Activated T-cell treated with anti-CD3 and anti-CD28 coated beads, Interleukin-2, amount 50 U/mL, for 72 hours (primary cell): ENCODE measurements at regions not wholly inside any gene's neighbourhood (a gene's known extent, or its start where the extent isn't known, plus 50 kb on each side); places are given as distances from the start of the nearest gene placed in this dataset.
"Not testable (repeated sequence)": the region's sequence is repeated elsewhere in the genome, so short reads cannot be mapped to it uniquely, and the experiment has no call there.

ENCODE experiments used
- ATAC-seq, 2 donors: fragments of 150-1000 bp; cut with Tn5 transposase; replicated peaks in 1 of 2; 2 replicates each; pipeline ENCODE4 v1.10.0; 2021; ENCODE audit warnings: moderate library complexity in 2 of 2, mild to moderate bottlenecking in 1 of 2
- DNase-seq, 2 donors: peaks; one replicate each; pipeline ENCODE4 v3.0.0; 2021 to 2022; ENCODE audit warnings: mixed read lengths in 1 of 2
- H3K27ac Mint-ChIP-seq: one replicate; pipeline ENCODE4 v1.8.0; 2022; ENCODE audit warnings: mild to moderate bottlenecking, moderate library complexity, mixed read lengths
- H3K27me3 Mint-ChIP-seq: one replicate; pipeline ENCODE4 v1.8.0; 2022; ENCODE audit warnings: low read depth, mixed read lengths
- H3K36me3 Mint-ChIP-seq, 2 donors: one replicate each; pipeline ENCODE4 v1.8.0; 2022; ENCODE audit warnings: mixed read lengths in 2 of 2, mild to moderate bottlenecking in 1 of 2; ENCODE audit not compliant: insufficient read depth in 2 of 2
- H3K4me1 Mint-ChIP-seq: one replicate; pipeline ENCODE4 v1.8.0; 2022; ENCODE audit warnings: low read depth, mixed read lengths
- H3K4me3 Mint-ChIP-seq, 2 donors: one replicate each; pipeline ENCODE4 v1.8.0; 2022; ENCODE audit warnings: mild to moderate bottlenecking in 2 of 2, mixed read lengths in 2 of 2, moderate library complexity in 2 of 2
- H3K9me3 Mint-ChIP-seq, 2 donors: one replicate each; pipeline ENCODE4 v1.8.0; 2022; ENCODE audit warnings: mixed read lengths in 2 of 2

DNA sequence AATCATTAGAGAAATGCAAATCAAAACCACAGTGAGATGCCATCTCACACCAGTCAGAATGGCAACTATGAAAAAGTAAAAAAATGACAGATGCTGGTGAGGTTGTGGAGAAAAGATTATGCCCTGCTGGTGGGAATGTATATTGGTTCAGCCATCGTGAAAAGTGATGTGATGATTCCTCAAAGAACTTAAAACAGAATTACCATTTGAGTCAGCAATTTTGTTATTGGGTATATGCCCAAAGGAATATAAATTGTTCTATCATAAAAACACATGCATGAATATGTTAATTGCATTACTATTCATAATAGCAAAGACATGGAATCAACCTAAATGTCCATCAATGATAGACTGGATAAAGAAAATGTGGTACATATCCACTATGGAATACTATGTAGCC, 115.1 kb upstream of the OR4E1 start:
- not testable (repeated sequence) for H3K4me1 Mint-ChIP-seq, H3K9me3 Mint-ChIP-seq, H3K4me3 Mint-ChIP-seq, H3K27ac Mint-ChIP-seq, H3K36me3 Mint-ChIP-seq, DNase-seq, ATAC-seq
- H3K27me3 Mint-ChIP-seq = peaks cover 19% of the 10 kb centered on the region

DNA sequence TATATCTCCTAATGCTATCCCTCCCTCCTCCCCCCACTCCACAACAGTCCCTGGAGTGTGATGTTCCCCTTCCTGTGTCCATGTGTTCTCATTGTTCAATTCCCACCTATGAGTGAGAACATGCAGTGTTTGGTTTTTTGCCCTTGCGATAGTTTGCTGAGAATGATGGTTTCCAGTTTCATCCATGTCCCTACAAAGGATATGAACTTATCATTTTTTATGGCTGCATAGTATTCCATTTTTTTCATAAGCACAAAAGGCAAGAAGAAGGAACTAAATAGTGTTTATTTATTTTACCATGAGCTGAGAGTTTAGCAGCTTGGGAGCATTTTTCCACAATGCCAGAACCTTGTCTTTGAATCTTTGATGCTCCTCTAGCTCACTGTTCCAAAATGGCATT, 113.6 kb upstream of the OR4E1 start:
- not testable (repeated sequence) for H3K4me1 Mint-ChIP-seq, DNase-seq, H3K4me3 Mint-ChIP-seq, H3K36me3 Mint-ChIP-seq, H3K9me3 Mint-ChIP-seq, H3K27ac Mint-ChIP-seq, ATAC-seq
- H3K27me3 Mint-ChIP-seq = peaks cover 26% of the 10 kb centered on the region

DNA sequence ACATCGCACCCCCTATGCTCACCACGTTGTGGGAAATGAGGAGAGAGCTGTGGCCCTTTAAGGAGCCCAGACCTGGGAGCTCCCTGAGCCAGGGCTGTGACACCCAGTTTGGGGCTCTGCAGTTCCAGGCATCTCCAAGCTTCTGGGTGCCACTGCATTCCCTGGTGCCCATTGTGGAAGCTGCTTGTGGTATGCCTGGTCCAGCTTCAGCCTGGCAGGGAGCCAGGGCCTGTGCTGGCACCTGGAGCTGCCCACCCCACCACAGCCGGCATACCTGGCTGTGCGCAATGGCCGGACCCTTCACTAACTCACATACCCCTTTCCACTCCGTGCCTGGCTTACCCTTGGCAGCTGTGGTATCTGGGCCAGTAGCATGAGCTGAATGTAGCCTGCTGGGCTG, 107.9 kb upstream of the OR4E1 start:
- H3K9me3 Mint-ChIP-seq = no peaks in the 10 kb centered on the region
- H3K4me1 Mint-ChIP-seq = no peaks in the 10 kb centered on the region
- H3K27me3 Mint-ChIP-seq = peaks cover 29% of the 10 kb centered on the region
- DNase-seq (no peak), ATAC-seq (no peak)
- H3K4me3 Mint-ChIP-seq = no peak overlapping the region
- H3K36me3 Mint-ChIP-seq = no peaks in the 10 kb centered on the region
- no peak overlapping the region for H3K27ac Mint-ChIP-seq

DNA sequence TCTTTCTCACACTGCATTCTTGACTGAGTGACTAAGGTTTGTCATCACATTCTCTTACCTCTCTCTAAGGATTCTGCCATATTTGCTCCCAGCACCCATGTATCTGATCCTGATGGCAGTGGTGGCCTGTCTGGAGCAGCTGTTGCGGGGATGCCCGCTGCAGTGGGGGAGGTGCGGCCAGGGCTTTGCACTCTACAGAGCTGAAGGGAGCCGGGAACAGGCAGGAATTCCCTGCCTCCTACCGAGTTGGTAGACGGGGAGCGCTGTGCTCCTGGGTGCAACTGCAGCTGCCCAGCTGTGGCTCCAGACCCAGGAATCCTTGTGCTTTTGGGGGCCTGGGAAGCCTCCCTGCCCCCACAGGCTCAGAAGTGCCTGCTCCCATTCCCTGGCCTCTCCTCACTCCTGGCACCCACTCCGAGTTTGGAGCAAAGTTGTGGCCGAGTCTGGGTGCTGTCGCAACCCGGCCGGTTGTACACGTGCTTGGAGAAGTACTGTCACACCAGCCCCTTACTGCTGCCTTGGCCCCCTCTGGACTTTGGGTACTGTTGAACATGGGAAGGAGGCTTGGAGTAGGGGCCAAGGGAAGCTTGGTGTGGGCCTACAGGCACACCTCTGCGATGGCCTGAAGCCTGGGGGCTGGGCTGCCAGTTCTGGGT, 106.9 kb upstream of the OR4E1 start:
- Mint-ChIP-seq H3K27ac (no peak overlapping the region), H3K36me3 (no peaks in the 10 kb centered on the region), H3K4me1 (no peaks in the 10 kb centered on the region), H3K27me3 (peaks cover 30% of the 10 kb centered on the region), H3K4me3 (no peak overlapping the region), H3K9me3 (no peaks in the 10 kb centered on the region)
- DNase-seq = no peak
- no peak for ATAC-seq

DNA sequence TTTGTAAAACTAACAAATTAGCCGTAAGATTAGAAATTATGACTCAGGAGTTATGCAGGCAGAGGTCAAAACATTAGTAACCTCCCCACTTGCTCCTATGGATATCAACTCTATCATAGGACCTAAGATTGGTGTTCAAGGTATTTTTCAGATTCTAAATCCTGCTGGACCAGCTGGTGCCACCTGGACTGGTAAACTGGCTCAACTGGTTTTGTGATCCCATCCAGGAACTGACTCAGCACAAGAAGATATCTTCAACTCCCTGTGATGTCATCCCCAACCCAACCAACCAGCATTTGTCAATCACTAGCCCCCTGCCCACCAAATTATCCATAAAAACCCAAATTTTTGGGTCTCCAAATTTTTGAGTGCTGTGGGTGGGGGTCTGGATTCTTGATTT, 98.1 kb upstream of the OR4E1 start:
- H3K36me3 Mint-ChIP-seq = no peaks in the 10 kb centered on the region
- DNase-seq (no peak), ATAC-seq (no peak)
- no peak overlapping the region for H3K27ac Mint-ChIP-seq
- H3K9me3 Mint-ChIP-seq = no peaks in the 10 kb centered on the region
- no peaks in the 10 kb centered on the region for H3K4me1 Mint-ChIP-seq
- H3K4me3 Mint-ChIP-seq = no peak overlapping the region
- peaks cover 12% of the 10 kb centered on the region for H3K27me3 Mint-ChIP-seq

DNA sequence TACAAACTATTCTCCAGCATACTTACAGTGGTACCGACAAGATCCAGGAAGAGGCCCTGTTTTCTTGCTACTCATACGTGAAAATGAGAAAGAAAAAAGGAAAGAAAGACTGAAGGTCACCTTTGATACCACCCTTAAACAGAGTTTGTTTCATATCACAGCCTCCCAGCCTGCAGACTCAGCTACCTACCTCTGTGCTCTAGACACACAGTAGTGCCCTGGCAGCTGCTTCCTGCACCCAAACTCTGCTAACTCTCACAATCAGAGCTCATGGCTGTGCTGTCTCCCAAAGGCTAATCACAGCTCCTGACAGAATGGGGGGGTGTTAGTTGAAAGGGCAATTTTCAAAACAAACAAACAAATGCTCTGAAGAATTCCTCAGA, 95.2 kb upstream of the OR4E1 start:
- Mint-ChIP-seq H3K27ac (no peak overlapping the region), H3K4me1 (no peaks in the 10 kb centered on the region)

DNA sequence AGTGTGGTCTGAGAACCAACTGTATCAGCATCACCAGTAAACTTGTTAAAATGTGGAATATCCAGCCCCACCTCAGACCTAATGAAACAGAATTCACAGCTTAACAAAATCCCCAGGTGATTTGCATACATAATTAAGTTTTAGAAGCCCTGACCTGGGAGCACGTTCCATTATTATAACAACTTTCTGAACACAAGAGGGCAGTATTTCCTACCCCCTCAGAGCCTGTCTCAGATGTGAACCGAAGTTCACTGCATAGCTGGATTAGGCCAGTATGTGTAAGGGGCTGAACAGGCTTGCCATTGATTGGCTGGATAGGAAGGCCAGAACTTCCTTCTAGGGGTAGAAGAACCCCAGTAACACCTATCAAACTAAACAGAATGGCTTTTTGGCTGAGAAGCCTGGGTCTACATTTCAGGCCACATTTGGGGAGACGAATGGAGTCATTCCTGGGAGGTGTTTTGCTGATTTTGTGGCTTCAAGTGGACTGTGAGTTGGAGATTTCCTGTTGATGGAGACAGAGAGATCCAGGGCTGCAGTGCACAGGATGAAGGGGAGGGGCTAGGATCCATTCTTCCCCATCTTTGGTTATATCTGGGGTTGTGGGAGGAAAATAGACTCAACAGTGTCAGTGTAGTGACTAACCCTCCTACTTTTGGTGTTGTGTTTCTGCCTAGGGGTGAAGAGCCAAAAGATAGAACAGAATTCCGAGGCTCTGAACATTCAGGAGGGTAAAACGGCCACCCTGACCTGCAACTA, 94.7 kb upstream of the OR4E1 start:
- DNase-seq (peak; percentile 19 to 33), ATAC-seq (peak; percentile 91 to 92)
- Mint-ChIP-seq H3K27ac (peak overlapping the region; percentile 62), H3K36me3 (no peaks in the 10 kb centered on the region), H3K4me3 (peak overlapping the region; percentile 61 to 70), H3K4me1 (no peaks in the 10 kb centered on the region), H3K27me3 (peaks cover 6% of the 10 kb centered on the region), H3K9me3 (peaks cover 0 to 3% of the 10 kb centered on the region in 2 donors)

More for the DNA sequence above, 95.2 kb upstream of the OR4E1 start:
- Mint-ChIP-seq H3K36me3 (no peaks in the 10 kb centered on the region), H3K27me3 (peaks cover 7% of the 10 kb centered on the region), H3K9me3 (peaks cover 0 to 2% of the 10 kb centered on the region in 2 donors), H3K4me3 (peak overlapping the region; percentile 61 to 70)
- peak; percentile 11 to 39 for ATAC-seq
- no peak for DNase-seq

DNA sequence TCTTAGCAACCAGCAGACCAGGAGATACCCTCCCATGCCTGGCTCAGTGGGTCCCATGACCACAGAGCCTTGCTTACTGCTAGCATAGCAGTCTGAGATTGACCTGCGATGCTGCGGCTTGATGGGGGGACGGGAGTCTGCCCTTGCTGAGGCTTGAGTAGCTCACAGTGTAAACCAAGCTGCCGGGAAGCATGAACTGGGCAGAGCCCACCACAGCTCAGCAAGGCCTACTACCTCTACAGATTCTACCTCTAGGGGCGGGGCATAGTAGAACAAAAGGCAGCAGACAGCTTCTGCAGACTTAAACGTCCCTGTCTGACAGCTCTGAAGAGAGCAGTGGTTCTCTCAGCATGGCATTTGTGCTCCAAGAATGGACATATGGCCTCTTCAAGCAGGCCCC, 86.7 kb upstream of the OR4E1 start:
- DNase-seq, H3K27ac Mint-ChIP-seq, ATAC-seq, H3K9me3 Mint-ChIP-seq, H3K36me3 Mint-ChIP-seq, H3K4me3 Mint-ChIP-seq, H3K4me1 Mint-ChIP-seq: not testable (repeated sequence)
- peaks cover 30% of the 10 kb centered on the region for H3K27me3 Mint-ChIP-seq

DNA sequence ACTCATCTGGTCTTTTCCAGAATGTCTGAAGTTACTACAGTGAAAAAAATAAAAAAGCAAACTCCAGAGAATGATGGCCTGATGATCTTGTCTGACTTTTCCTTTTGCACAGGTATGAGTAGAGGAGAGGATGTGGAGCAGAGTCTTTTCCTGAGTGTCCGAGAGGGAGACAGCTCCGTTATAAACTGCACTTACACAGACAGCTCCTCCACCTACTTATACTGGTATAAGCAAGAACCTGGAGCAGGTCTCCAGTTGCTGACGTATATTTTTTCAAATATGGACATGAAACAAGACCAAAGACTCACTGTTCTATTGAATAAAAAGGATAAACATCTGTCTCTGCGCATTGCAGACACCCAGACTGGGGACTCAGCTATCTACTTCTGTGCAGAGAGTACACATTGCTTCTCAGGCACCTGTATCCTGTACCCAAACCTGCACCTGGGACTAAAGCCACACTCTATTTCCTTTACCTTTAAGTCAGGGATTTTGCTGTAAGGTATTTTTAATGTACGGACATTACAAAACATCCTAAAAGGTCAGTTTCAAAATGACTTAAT, 75.8 kb upstream of the OR4E1 start:
- ATAC-seq = peak; percentile 38 to 51
- no peaks in the 10 kb centered on the region for H3K4me1 Mint-ChIP-seq

DNA sequence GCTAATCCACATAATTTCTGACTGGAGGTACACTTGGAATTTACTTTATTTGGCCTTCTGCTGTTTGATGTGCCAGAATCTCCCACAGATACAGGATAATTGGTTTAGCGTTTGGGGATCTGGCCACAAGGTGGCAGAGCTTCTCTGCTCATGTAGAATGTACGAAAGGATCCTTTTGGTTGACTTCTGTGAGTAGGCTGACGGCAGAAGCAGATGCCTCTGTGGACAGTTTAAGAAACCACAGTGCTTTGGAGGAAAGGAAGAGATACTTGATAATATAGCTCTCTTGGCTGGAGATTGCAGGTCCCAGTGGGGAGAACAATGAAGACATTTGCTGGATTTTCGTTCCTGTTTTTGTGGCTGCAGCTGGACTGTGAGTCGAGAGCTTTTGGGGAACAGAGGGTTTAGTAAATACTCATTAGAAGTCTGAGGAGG, 75.3 kb upstream of the OR4E1 start:
- no peaks in the 10 kb centered on the region for H3K4me1 Mint-ChIP-seq
- H3K36me3 Mint-ChIP-seq = no peaks in the 10 kb centered on the region
- no peak overlapping the region for H3K27ac Mint-ChIP-seq
- peak overlapping the region; percentile 51 to 73 for H3K4me3 Mint-ChIP-seq
- no peaks in the 10 kb centered on the region for H3K9me3 Mint-ChIP-seq
- DNase-seq (peak; percentile 52 to 54), ATAC-seq (peak; percentile 92)
- no peaks in the 10 kb centered on the region for H3K27me3 Mint-ChIP-seq

More for the DNA sequence above, 75.8 kb upstream of the OR4E1 start:
- Mint-ChIP-seq H3K36me3 (no peaks in the 10 kb centered on the region), H3K27ac (no peak overlapping the region), H3K27me3 (no peaks in the 10 kb centered on the region), H3K9me3 (no peaks in the 10 kb centered on the region), H3K4me3 (peak overlapping the region; percentile 51 to 73)
- DNase-seq = no peak

DNA sequence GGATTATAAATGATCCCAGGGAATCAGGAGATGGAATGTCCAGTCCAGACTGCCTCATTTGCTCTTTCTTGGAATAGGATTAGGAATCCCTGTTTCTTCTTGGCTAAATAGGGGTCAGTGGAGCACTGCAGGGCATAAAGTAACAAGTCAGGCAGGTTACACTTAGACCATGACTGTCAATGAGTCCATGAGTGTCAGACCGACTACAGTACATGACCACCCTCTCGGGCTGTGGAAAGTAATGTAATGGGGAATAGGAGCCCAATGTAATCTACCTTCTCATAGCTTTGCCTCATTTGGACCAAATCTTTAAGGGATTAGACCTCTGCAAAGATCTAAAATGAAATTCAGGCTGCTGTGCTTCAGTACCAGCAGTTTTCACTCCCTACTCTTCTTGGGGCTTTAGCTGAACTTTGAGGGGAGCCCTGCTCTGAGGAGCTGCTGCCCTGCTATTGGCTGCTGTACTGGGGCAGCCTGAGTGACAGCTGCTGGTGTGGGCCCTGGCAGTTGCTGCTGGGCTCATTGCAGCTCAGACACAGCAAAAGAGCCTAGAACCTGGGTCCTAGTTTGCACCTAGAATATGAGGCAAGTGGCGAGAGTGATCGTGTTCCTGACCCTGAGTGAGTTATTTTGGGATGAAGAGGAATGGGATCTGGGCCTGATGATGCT, 62.2 kb upstream of the OR4E1 start:
- Mint-ChIP-seq H3K4me1 (peaks cover 12% of the 10 kb centered on the region), H3K4me3 (peak overlapping the region; percentile 62 to 74), H3K9me3 (no peaks in the 10 kb centered on the region), H3K36me3 (no peaks in the 10 kb centered on the region), H3K27ac (no peak overlapping the region), H3K27me3 (peaks cover 35% of the 10 kb centered on the region)
- ATAC-seq = peak; percentile 78 to 80
- DNase-seq = peak in 1 of 2 donors; percentile 15

DNA sequence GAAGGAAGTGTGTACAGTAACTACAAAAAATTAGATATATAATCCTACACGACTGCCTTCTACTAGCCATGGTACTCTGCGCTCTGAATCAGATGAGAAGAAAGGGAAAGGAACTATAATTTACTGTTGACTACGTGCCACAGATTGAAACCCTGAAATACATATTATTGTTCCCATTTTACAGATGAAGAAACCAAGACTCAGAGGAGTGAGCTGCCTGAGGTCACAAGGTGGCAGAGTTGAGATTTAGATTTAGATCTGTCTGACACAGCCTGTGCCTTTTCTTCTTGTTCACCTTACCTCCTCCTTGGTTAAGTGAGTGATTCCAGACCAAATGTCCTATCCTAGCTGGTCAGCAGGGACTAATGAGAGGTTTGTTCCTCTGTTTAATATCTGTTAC, 61.6 kb upstream of the OR4E1 start:
- Mint-ChIP-seq H3K27me3 (peaks cover 31% of the 10 kb centered on the region), H3K27ac (no peak overlapping the region), H3K4me3 (peak overlapping the region; percentile 59 to 74), H3K36me3 (no peaks in the 10 kb centered on the region), H3K9me3 (no peaks in the 10 kb centered on the region), H3K4me1 (peaks cover 14% of the 10 kb centered on the region)
- DNase-seq (no peak), ATAC-seq (no peak)

DNA sequence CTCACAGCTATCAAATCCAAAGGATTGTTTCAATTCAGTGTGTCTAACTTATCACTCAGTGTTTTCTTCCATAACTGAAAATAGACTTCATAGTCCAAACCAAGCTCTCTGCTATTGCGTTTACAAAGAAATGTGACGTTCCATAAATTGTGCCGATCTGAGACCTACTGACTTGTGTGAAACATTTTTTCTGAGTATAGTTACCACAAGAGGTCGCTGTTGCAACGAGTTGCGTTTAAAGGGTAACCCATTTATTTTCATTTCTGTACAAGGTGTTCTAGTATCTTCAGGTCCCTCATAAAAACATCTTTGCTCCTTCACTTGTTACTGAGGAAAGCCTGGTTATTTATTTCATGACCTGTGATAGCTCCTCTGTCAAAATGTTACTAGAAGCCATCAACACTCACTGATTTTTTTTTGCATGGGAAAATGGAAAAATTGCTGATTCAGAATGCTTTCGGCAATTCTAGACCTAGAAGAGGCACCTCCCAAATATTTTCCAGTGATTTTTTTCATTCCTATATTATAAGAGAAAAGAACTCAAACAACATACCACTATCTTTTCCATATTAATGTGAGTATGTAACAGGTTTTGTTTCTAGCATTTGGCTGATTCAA, 60.9 kb upstream of the OR4E1 start:
- peaks cover 30% of the 10 kb centered on the region for H3K27me3 Mint-ChIP-seq
- peaks cover 20% of the 10 kb centered on the region for H3K4me1 Mint-ChIP-seq
- ATAC-seq (peak; percentile 31 to 56), DNase-seq (peak; percentile 45 to 53)
- H3K36me3 Mint-ChIP-seq = no peaks in the 10 kb centered on the region
- peak overlapping the region; percentile 59 to 74 for H3K4me3 Mint-ChIP-seq
- H3K27ac Mint-ChIP-seq = peak overlapping the region; percentile 11
- H3K9me3 Mint-ChIP-seq = no peaks in the 10 kb centered on the region
